MM.1S (cell line): ENCODE measurements at regions not wholly inside any gene's neighbourhood (a gene's known extent, or its start where the extent isn't known, plus 50 kb on each side); places are given as distances from the start of the nearest gene placed in this dataset.

Experiments
- DNase-seq: peaks from one replicate; pipeline ENCODE4 v3.0.0-alpha.2; 2015
- H2AFZ ChIP-seq: fragments of 300-600 bp; sonication (generic); 2 replicates; pipeline ENCODE4 v1.6.0; 2016; ENCODE audit warnings: antibody characterized with exemption, low read length
- H3F3A ChIP-seq: fragments of 300-600 bp; sonication (generic); 2 replicates; pipeline ENCODE4 v1.6.1; 2016; ENCODE audit warnings: mild to moderate bottlenecking, antibody characterized with exemption, low read length, moderate library complexity, mixed read lengths; ENCODE audit not compliant: insufficient read depth
- H3K27ac ChIP-seq: fragments of 300-600 bp; sonication (generic); 2 replicates; pipeline ENCODE4 v1.5.1; 2016; ENCODE audit warnings: mild to moderate bottlenecking, low read length
- H3K27me3 ChIP-seq: fragments of 300-600 bp; sonication (generic); replicated peaks from 2 replicates; pipeline ENCODE4 v1.6.0; 2016; ENCODE audit warnings: low read length; ENCODE audit not compliant: insufficient read depth
- H3K36me3 ChIP-seq: fragments of 300-600 bp; sonication (generic); replicated peaks from 2 replicates; pipeline ENCODE4 v1.6.1; 2016; ENCODE audit warnings: mild to moderate bottlenecking, low read length, mixed read lengths; ENCODE audit not compliant: insufficient read depth
- H3K4me1 ChIP-seq: fragments of 300-600 bp; sonication (generic); 2 replicates; pipeline ENCODE4 v1.6.1; 2016; ENCODE audit warnings: low read length, mixed read lengths
- H3K4me2 ChIP-seq: fragments of 300-600 bp; sonication (generic); 2 replicates; pipeline ENCODE4 v1.6.0; 2016; ENCODE audit warnings: low read depth, low read length
- H3K4me3 ChIP-seq: fragments of 300-600 bp; sonication (generic); 2 replicates; pipeline ENCODE4 v1.5.1; 2016; ENCODE audit warnings: low read length, mixed read lengths
- H3K79me2 ChIP-seq: fragments of 300-600 bp; sonication (generic); 2 replicates; pipeline ENCODE4 v1.6.1; 2016; ENCODE audit warnings: mixed run types, low read length, mixed read lengths
- H3K9ac ChIP-seq: fragments of 300-600 bp; sonication (generic); 2 replicates; pipeline ENCODE4 v1.6.1; 2016; ENCODE audit warnings: low read length, mixed read lengths
- H3K9me2 ChIP-seq: fragments of 300-600 bp; sonication (generic); replicated peaks from 2 replicates; pipeline ENCODE4 v1.6.1; 2016; ENCODE audit warnings: mild to moderate bottlenecking, low read length, mixed read lengths; ENCODE audit not compliant: insufficient read depth
- H3K9me3 ChIP-seq: fragments of 300-600 bp; sonication (generic); replicated peaks from 2 replicates; pipeline ENCODE4 v1.6.1; 2016; ENCODE audit warnings: mild to moderate bottlenecking, low read length, mixed read lengths; ENCODE audit not compliant: insufficient read depth
- H4K20me1 ChIP-seq: fragments of 300-600 bp; sonication (generic); 2 replicates; pipeline ENCODE4 v1.6.1; 2016; ENCODE audit warnings: mild to moderate bottlenecking, low read length, moderate library complexity, mixed read lengths; ENCODE audit not compliant: insufficient read depth
- CTCF ChIP-seq: fragments of 300-600 bp; sonication (generic); IDR thresholded peaks from 2 replicates; pipeline ENCODE4 v1.5.1; 2016; ENCODE audit warnings: antibody characterized with exemption, low read length, mixed read lengths
- EZH2 ChIP-seq: fragments of 300-600 bp; sonication (generic); optimal IDR thresholded peaks from 2 replicates; pipeline ENCODE3; 2017; ENCODE audit warnings: low read depth, mild to moderate bottlenecking, antibody characterized with exemption, low read length, mixed read lengths
- EZH2phosphoT487 ChIP-seq: fragments of 300-600 bp; sonication (generic); IDR thresholded peaks from 2 replicates; pipeline ENCODE4 v1.6.1; 2018; ENCODE audit warnings: antibody characterized with exemption, low read length

GRCh38 chr19:34082289-34083077, 89.8 kb upstream of the LSM14A start:
- H2AFZ ChIP-seq, result no peak overlapping the region
- no peak overlapping the region for H3K4me2 ChIP-seq
- H3K79me2 ChIP-seq, result no peaks in the 10 kb centered on the region
- no peak overlapping the region for H3K9ac ChIP-seq
- H4K20me1 ChIP-seq, result no peaks in the 10 kb centered on the region
- no peaks in the 10 kb centered on the region for H3K9me2 ChIP-seq
- DNase-seq, result no peak
- no peaks in the 10 kb centered on the region for H3F3A ChIP-seq
- H3K27me3 ChIP-seq, result peaks cover 53% of the 10 kb centered on the region
- no peaks in the 10 kb centered on the region for H3K9me3 ChIP-seq
- H3K36me3 ChIP-seq, result no peaks in the 10 kb centered on the region
- TF ChIP-seq CTCF, result no peak
- no peak for TF ChIP-seq EZH2
- no peak for TF ChIP-seq EZH2phosphoT487
- no peak overlapping the region for H3K4me3 ChIP-seq
- H3K27ac ChIP-seq, result no peak overlapping the region
- H3K4me1 ChIP-seq, result no peaks in the 10 kb centered on the region

- H3K27me3 ChIP-seq, result peaks cover 58% of the 10 kb centered on the region
- no peak overlapping the region for H3K9ac ChIP-seq
- DNase-seq, result no peak
- no peaks in the 10 kb centered on the region for H3K79me2 ChIP-seq
- no peaks in the 10 kb centered on the region for H3K4me1 ChIP-seq
- no peaks in the 10 kb centered on the region for H3K9me3 ChIP-seq
- no peak overlapping the region for H3K27ac ChIP-seq
- no peaks in the 10 kb centered on the region for H3K9me2 ChIP-seq
- TF ChIP-seq EZH2 (no peak), CTCF (no peak), EZH2phosphoT487 (no peak)
- no peak overlapping the region for H3K4me3 ChIP-seq
- no peaks in the 10 kb centered on the region for H4K20me1 ChIP-seq
- H3K4me2 ChIP-seq, result no peak overlapping the region
- no peaks in the 10 kb centered on the region for H3K36me3 ChIP-seq
- H3F3A ChIP-seq, result no peaks in the 10 kb centered on the region
- no peak overlapping the region for H2AFZ ChIP-seq
Observed at GRCh38 chr19:34084396-34085145, 87.7 kb upstream of the LSM14A start.

GRCh38 chr19:34085336-34085735, 87.0 kb upstream of the LSM14A start:
- TF ChIP-seq EZH2phosphoT487 (no peak), CTCF (no peak), EZH2 (no peak)
- Histone ChIP-seq H3F3A (no peaks in the 10 kb centered on the region), H3K4me3 (no peak overlapping the region), H3K9me2 (no peaks in the 10 kb centered on the region), H3K4me1 (no peaks in the 10 kb centered on the region), H4K20me1 (no peaks in the 10 kb centered on the region), H3K9me3 (no peaks in the 10 kb centered on the region), H3K27ac (no peak overlapping the region), H3K9ac (no peak overlapping the region), H2AFZ (no peak overlapping the region), H3K79me2 (no peaks in the 10 kb centered on the region), H3K4me2 (no peak overlapping the region), H3K36me3 (no peaks in the 10 kb centered on the region), H3K27me3 (peaks cover 61% of the 10 kb centered on the region)
- DNase-seq, result no peak
